Peyer's patch (tissue), 4 donors: ENCODE measurements at regions not wholly inside any gene's neighbourhood (a gene's known extent, or its start where the extent isn't known, plus 50 kb on each side); places are given as distances from the start of the nearest gene placed in this dataset.
"Not testable (repeated sequence)": the region's sequence is repeated elsewhere in the genome, so short reads cannot be mapped to it uniquely, and the experiment has no call there.

Experiments
- DNase-seq, 3 donors: peaks; one replicate each; pipeline ENCODE4 v3.0.0-alpha.2; 2017 to 2019
- H3K27ac ChIP-seq, 4 donors: fragments of 200-600 bp; sonication (generic); one replicate each; pipeline ENCODE4 v1.5.1; 2016 to 2019
- H3K27me3 ChIP-seq, 2 donors: fragments of 200-600 bp; sonication (generic); one replicate each; pipeline ENCODE4 v1.5.1; 2019
- H3K36me3 ChIP-seq, 3 donors: fragments of 200-600 bp; sonication (generic); one replicate each; pipeline ENCODE4 v1.5.1; 2016 to 2019
- H3K4me1 ChIP-seq, 4 donors: fragments of 200-600 bp; sonication (generic); one replicate each; pipeline ENCODE4 v1.5.1; 2016 to 2019
- H3K4me3 ChIP-seq, 4 donors: fragments of 200-600 bp; sonication (generic); 1 replicate in 3 of 4; 2 replicates in 1 of 4; pipeline ENCODE4 v1.5.1; 2016 to 2019; ENCODE audit warnings: mild to moderate bottlenecking in 1 of 4
- H3K9me3 ChIP-seq, 4 donors: fragments of 200-600 bp; sonication (generic); one replicate each; pipeline ENCODE4 v1.5.1; 2016 to 2019; ENCODE audit warnings: mild to moderate bottlenecking in 1 of 4
- CTCF ChIP-seq, 6 experiments: fragments of 450-650 bp in 4 of 6; fragments of 200-600 bp in 2 of 6; sonication (generic) in 1 of 6; IDR thresholded peaks; one replicate each; pipeline ENCODE4 v1.5.1; 2017 to 2019; ENCODE audit warnings: antibody characterized with exemption in 6 of 6, mild to moderate bottlenecking in 3 of 6, moderate library complexity in 1 of 6
- POLR2A ChIP-seq, 2 donors: fragments of 450-650 bp; IDR thresholded peaks; one replicate each; pipeline ENCODE4 v1.5.1; 2017; ENCODE audit warnings: antibody characterized with exemption in 2 of 2, mild to moderate bottlenecking in 2 of 2, moderate library complexity in 2 of 2

DNA sequence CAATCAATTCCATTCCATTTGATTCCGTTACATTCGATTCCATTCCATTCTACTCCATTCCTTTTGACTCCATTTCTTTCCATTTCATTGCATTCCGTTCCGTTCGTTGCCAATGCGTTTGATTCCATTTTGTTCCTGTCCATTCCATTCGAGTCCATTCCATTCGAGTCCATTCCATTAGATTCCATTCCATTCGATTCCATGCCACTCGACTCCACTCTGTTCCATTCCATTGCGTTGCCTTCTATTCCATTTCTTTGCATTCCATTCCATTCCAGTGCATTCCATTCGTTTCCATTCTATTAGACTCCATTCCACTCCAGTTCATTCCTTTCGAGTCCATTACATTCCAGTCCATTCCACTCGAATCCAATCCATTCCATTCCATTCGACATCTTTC is 2587.5 kb upstream of the TPTE start:
- Histone ChIP-seq H3K9me3 (peaks cover 0 to 88% (median 2%) of the 10 kb centered on the region in 4 donors), H3K4me1 (no peaks in the 10 kb centered on the region)
- TF ChIP-seq POLR2A (IDR thresholded peaks at IDR 0.05) (no peak), CTCF (IDR thresholded peaks at IDR 0.05) (no peak)

GRCh38 chr21:7937297-7937696 is 2584.1 kb upstream of the TPTE start:
- not testable (repeated sequence) for H3K27me3 ChIP-seq, H3K4me3 ChIP-seq, H3K4me1 ChIP-seq, H3K27ac ChIP-seq, DNase-seq, H3K36me3 ChIP-seq
- H3K9me3 ChIP-seq = peaks cover 0 to 92% (median 6%) of the 10 kb centered on the region in 4 donors

More for the DNA sequence above, 2587.5 kb upstream of the TPTE start:
- DNase-seq = no peak
- no peaks in the 10 kb centered on the region for H3K36me3 ChIP-seq
- H3K4me3 ChIP-seq = no peak overlapping the region
- no peaks in the 10 kb centered on the region for H3K27me3 ChIP-seq
- no peak overlapping the region for H3K27ac ChIP-seq

- DNase-seq, H3K4me3 ChIP-seq, H3K27ac ChIP-seq, H3K4me1 ChIP-seq, H3K27me3 ChIP-seq, H3K36me3 ChIP-seq: not testable (repeated sequence)
- H3K9me3 ChIP-seq = peaks cover 0 to 92% (median 9%) of the 10 kb centered on the region in 4 donors
Measured at GRCh38 chr21:7938223-7938622, 2583.2 kb upstream of the TPTE start.

DNA sequence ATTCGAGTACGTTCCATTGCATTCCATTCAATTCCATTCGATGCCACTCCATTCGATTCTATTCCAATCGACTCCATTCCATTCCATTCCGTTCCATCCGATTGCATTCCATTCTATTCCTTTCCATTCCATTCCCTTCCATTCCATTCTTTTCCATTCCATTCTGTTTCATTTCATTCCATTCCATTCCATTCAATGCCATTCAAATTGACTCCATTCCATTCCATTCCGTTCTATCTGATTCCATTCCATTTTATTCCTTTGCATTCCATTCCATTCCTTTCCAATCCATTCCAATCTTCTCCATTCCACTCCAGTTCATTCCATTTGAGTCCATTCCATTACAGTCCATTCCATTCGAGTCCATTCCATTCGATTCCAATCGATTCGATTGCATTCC is 2580.0 kb upstream of the TPTE start:
- not testable (repeated sequence) for H3K4me1 ChIP-seq, H3K27me3 ChIP-seq, H3K27ac ChIP-seq, H3K4me3 ChIP-seq, H3K36me3 ChIP-seq, DNase-seq
- H3K9me3 ChIP-seq = peaks cover 0 to 95% (median 15%) of the 10 kb centered on the region in 4 donors

GRCh38 chr21:7942219-7942618 is 2579.2 kb upstream of the TPTE start:
- not testable (repeated sequence) for H3K36me3 ChIP-seq, H3K4me3 ChIP-seq, DNase-seq, H3K4me1 ChIP-seq, H3K27ac ChIP-seq, H3K27me3 ChIP-seq
- H3K9me3 ChIP-seq = peaks cover 0 to 95% (median 19%) of the 10 kb centered on the region in 4 donors

GRCh38 chr21:7943534-7943933 is 2577.8 kb upstream of the TPTE start:
- not testable (repeated sequence) for H3K4me1 ChIP-seq, H3K27me3 ChIP-seq
- H3K9me3 ChIP-seq = peaks cover 0 to 95% (median 19%) of the 10 kb centered on the region in 4 donors

GRCh38 chr21:7947422-7947821 is 2574.0 kb upstream of the TPTE start:
- H3K4me1 ChIP-seq = no peaks in the 10 kb centered on the region
- no peak overlapping the region for H3K4me3 ChIP-seq
- H3K36me3 ChIP-seq = no peaks in the 10 kb centered on the region
- peaks cover 0 to 96% (median 23%) of the 10 kb centered on the region in 4 donors for H3K9me3 ChIP-seq
- no peak for DNase-seq
- TF ChIP-seq CTCF (IDR thresholded peaks at IDR 0.05) (no peak), POLR2A (IDR thresholded peaks at IDR 0.05) (no peak)
- H3K27ac ChIP-seq = no peak overlapping the region
- H3K27me3 ChIP-seq = no peaks in the 10 kb centered on the region

More at GRCh38 chr21:7943534-7943933, 2577.8 kb upstream of the TPTE start:
- not testable (repeated sequence) for H3K36me3 ChIP-seq, DNase-seq, H3K27ac ChIP-seq, H3K4me3 ChIP-seq

- not testable (repeated sequence) for H3K27ac ChIP-seq, H3K27me3 ChIP-seq, H3K4me3 ChIP-seq, H3K4me1 ChIP-seq, H3K36me3 ChIP-seq, DNase-seq
- peaks cover 0 to 96% (median 24%) of the 10 kb centered on the region in 4 donors for H3K9me3 ChIP-seq
Measured at GRCh38 chr21:7948727-7949126, 2572.7 kb upstream of the TPTE start.

DNA sequence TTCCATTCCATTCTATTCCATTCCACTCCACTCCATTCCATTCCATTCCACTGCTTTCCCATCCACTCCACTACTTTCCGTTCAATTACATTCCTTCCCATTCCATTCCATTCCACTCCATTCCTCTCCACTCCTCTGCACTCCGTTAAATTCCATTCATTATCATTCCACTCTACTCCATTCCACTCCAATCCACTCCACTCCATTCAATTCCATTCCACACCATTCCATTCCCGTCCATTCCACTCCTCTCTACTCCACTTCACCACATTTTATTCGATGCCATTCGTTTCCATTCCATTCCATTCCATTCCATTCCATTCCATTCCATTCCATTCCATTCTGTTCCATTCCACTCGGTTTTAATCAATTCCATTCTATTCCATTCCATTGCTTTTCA is 2571.5 kb upstream of the TPTE start:
- H3K27me3 ChIP-seq, H3K4me3 ChIP-seq, H3K27ac ChIP-seq, DNase-seq, H3K4me1 ChIP-seq, H3K36me3 ChIP-seq: not testable (repeated sequence)
- H3K9me3 ChIP-seq = peaks cover 0 to 91% (median 22%) of the 10 kb centered on the region in 4 donors
